Hepatocyte (in vitro differentiated cells): ENCODE measurements at regions not wholly inside any gene's neighbourhood (a gene's known extent, or its start where the extent isn't known, plus 50 kb on each side); places are given as distances from the start of the nearest gene placed in this dataset.

Source experiments
- DNase-seq: peaks from one replicate; pipeline ENCODE4 v3.0.0-alpha.2; 2016; ENCODE audit warnings: low spot score
- H2AFZ ChIP-seq: fragments of 200-600 bp; sonication (generic); 2 replicates; pipeline ENCODE4 v1.6.0; 2016; ENCODE audit warnings: antibody characterized with exemption, mild to moderate bottlenecking
- H3K27ac ChIP-seq: fragments of 200-600 bp; sonication (generic); 2 replicates; pipeline ENCODE4 v1.5.1; 2016; ENCODE audit warnings: mild to moderate bottlenecking
- H3K27me3 ChIP-seq: fragments of 200-600 bp; sonication (generic); 2 replicates; pipeline ENCODE4 v1.6.1; 2016
- H3K36me3 ChIP-seq: fragments of 200-600 bp; sonication (generic); replicated peaks from 2 replicates; pipeline ENCODE4 v1.5.1; 2016; ENCODE audit warnings: low read depth; ENCODE audit not compliant: insufficient read depth
- H3K4me1 ChIP-seq: fragments of 200-600 bp; sonication (generic); 2 replicates; pipeline ENCODE4 v1.5.1; 2016; ENCODE audit warnings: mild to moderate bottlenecking, moderate library complexity; ENCODE audit not compliant: insufficient read depth
- H3K4me2 ChIP-seq: fragments of 200-600 bp; sonication (generic); 2 replicates; pipeline ENCODE4 v1.6.0; 2016
- H3K4me3 ChIP-seq: fragments of 200-600 bp; sonication (generic); 2 replicates; pipeline ENCODE4 v1.5.1; 2016; ENCODE audit warnings: mild to moderate bottlenecking
- H3K79me2 ChIP-seq: fragments of 200-600 bp; sonication (generic); 2 replicates; pipeline ENCODE4 v1.6.0; 2017; ENCODE audit warnings: mild to moderate bottlenecking
- H3K9me2 ChIP-seq: fragments of 200-600 bp; sonication (generic); replicated peaks from 2 replicates; pipeline ENCODE4 v1.6.0; 2017; ENCODE audit warnings: mild to moderate bottlenecking; ENCODE audit not compliant: insufficient read depth
- H3K9me3 ChIP-seq: fragments of 200-600 bp; sonication (generic); 2 replicates; pipeline ENCODE4 v1.5.1; 2016; ENCODE audit warnings: low read depth, mild to moderate bottlenecking
- H4K20me1 ChIP-seq: fragments of 200-600 bp; sonication (generic); 2 replicates; pipeline ENCODE4 v1.6.0; 2016; ENCODE audit warnings: mild to moderate bottlenecking; ENCODE audit not compliant: insufficient read depth, poor library complexity, severe bottlenecking
- EZH2 ChIP-seq: fragments of 200-600 bp; sonication (generic); IDR thresholded peaks from 2 replicates; pipeline ENCODE4 v1.6.1; 2016; ENCODE audit warnings: antibody characterized with exemption, mild to moderate bottlenecking, borderline replicate concordance
- EZH2phosphoT487 ChIP-seq: fragments of 200-600 bp; sonication (generic); IDR thresholded peaks from one replicate; pipeline ENCODE4 v1.6.1; 2018; ENCODE audit warnings: antibody characterized with exemption, mild to moderate bottlenecking, low read depth, moderate library complexity; ENCODE audit not compliant: unreplicated experiment, severe bottlenecking
- WGBS: methylation state at CpG from one replicate; pipeline ENCODE4 v1.1.6; 2016; ENCODE audit warnings: low lambda C conversion rate; ENCODE audit errors: missing lambda C conversion rate; 5-methylcytosine and 5-hydroxymethylcytosine counted together
- TF ChIP-seq, protein P1 (sequence below): fragments of 200-600 bp; sonication (generic); IDR thresholded peaks from 2 replicates; pipeline ENCODE4 v1.5.1; 2016; ENCODE audit warnings: antibody characterized with exemption, mild to moderate bottlenecking; ENCODE audit not compliant: poor library complexity

DNA sequence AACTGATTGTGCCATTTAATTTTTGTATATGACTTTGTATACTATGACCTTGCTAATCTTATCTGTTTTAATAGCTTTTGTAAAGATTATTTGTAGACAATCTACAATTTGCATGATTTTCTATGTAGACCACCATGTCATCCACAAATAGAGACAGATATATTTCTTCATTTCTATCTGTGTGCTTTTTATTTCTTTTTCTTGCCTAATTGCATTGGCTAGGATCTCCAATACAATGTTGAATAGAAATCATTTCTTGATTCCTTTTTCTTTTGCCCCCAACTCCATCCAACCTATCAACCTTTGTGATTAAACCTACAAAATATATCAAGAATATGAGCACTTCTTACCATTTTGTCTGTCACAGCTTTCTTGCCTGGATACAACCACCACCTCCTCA is 232.6 kb upstream of the POU3F1 start:
- no peak overlapping the region for H2AFZ ChIP-seq
- no peak overlapping the region for H3K27ac ChIP-seq
- no peak overlapping the region for H3K4me2 ChIP-seq
- H3K27me3 ChIP-seq: no peaks in the 10 kb centered on the region
- TF ChIP-seq EZH2phosphoT487 (no peak), EZH2 (no peak)
- TF ChIP-seq, protein P1, sequence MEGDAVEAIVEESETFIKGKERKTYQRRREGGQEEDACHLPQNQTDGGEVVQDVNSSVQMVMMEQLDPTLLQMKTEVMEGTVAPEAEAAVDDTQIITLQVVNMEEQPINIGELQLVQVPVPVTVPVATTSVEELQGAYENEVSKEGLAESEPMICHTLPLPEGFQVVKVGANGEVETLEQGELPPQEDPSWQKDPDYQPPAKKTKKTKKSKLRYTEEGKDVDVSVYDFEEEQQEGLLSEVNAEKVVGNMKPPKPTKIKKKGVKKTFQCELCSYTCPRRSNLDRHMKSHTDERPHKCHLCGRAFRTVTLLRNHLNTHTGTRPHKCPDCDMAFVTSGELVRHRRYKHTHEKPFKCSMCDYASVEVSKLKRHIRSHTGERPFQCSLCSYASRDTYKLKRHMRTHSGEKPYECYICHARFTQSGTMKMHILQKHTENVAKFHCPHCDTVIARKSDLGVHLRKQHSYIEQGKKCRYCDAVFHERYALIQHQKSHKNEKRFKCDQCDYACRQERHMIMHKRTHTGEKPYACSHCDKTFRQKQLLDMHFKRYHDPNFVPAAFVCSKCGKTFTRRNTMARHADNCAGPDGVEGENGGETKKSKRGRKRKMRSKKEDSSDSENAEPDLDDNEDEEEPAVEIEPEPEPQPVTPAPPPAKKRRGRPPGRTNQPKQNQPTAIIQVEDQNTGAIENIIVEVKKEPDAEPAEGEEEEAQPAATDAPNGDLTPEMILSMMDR: no peak
- H3K9me2 ChIP-seq: no peaks in the 10 kb centered on the region
- no peak overlapping the region for H3K4me3 ChIP-seq
- no peaks in the 10 kb centered on the region for H3K36me3 ChIP-seq
- DNase-seq: no peak
- H3K9me3 ChIP-seq: peaks cover 4% of the 10 kb centered on the region
- H3K4me1 ChIP-seq: no peaks in the 10 kb centered on the region
- H3K79me2 ChIP-seq: no peaks in the 10 kb centered on the region
- H4K20me1 ChIP-seq: no peaks in the 10 kb centered on the region

DNA sequence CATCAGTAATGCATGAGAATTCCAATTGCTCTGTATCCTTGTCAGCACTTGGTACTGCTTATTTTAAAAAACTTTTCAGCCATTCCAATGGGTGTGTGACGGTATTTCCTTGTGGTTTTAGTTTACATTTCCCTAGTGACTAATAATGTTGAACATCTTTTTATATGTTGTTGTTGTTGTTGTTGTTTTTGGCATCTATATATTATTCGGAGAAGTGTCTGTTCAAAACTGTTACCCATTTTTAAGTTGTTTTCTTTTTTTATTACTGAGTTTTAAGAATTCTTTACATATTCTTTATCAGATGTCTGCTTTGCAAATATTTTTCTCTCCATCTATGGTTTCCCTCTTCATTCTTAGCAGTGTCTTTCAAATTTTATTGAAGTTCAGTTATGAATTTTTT is 231.1 kb upstream of the POU3F1 start:
- Histone ChIP-seq H3K27me3 (no peaks in the 10 kb centered on the region), H3K4me2 (no peak overlapping the region), H3K9me3 (peaks cover 4% of the 10 kb centered on the region), H3K79me2 (no peaks in the 10 kb centered on the region), H3K9me2 (no peaks in the 10 kb centered on the region), H3K4me3 (no peak overlapping the region), H3K36me3 (no peaks in the 10 kb centered on the region), H3K27ac (no peak overlapping the region), H4K20me1 (no peaks in the 10 kb centered on the region), H2AFZ (no peak overlapping the region), H3K4me1 (no peaks in the 10 kb centered on the region)
- 87% methylated on average over 2 of the region's 2 CpGs for WGBS
- no peak for DNase-seq
- TF ChIP-seq, protein P1: no peak
- TF ChIP-seq EZH2phosphoT487: no peak
- no peak for TF ChIP-seq EZH2

DNA sequence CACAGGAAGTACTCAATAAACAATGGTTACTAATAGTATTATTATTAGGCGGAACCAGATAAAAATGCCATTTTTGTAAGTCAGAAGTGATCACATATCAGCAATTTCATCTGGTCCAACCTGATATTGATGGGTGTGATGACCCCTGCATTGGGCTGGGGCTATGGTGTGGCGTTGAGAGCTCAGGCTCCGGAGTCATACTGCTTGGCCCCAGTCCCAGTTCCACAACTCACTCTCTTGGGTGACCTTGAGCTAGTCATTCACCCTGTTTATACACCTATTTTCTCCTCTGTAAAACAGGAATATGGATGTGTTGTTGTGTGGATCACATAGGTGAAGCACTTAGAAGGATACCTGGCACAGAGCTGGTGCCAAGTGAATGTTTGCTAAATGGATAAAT is 229.4 kb upstream of the POU3F1 start:
- Histone ChIP-seq H3K4me3 (no peak overlapping the region), H3K36me3 (no peaks in the 10 kb centered on the region), H3K9me3 (peaks cover 4% of the 10 kb centered on the region), H4K20me1 (no peaks in the 10 kb centered on the region), H3K4me1 (no peaks in the 10 kb centered on the region), H3K27ac (no peak overlapping the region), H3K4me2 (no peak overlapping the region), H3K9me2 (no peaks in the 10 kb centered on the region), H3K27me3 (peaks cover 1% of the 10 kb centered on the region), H3K79me2 (no peaks in the 10 kb centered on the region), H2AFZ (no peak overlapping the region)
- WGBS: 94% methylated on average over 3 of the region's 3 CpGs
- DNase-seq: no peak
- TF ChIP-seq, protein P1: no peak
- TF ChIP-seq EZH2phosphoT487 (no peak), EZH2 (no peak)

DNA sequence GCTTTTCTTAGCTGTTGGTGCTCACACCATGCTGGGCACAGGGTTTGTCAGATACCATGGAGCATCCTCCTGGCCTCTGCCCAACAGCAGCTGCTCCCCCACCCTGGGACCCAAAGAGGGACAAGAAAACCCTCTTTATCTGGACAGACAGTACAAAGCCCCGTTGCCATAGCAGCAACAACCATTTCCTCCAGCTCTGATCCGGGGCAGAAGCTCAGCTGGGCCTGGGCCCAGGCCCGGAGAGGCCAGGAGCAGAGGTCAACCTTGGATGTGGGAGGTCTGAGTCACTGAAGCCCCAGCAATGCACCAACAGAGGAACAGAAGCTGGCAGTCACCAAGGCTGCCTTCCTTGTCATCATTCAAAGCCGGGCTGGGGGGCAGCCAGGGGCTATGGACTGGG is 228.4 kb upstream of the POU3F1 start:
- Histone ChIP-seq H3K36me3 (no peaks in the 10 kb centered on the region), H3K79me2 (no peaks in the 10 kb centered on the region), H3K27me3 (peaks cover 11% of the 10 kb centered on the region), H2AFZ (no peak overlapping the region), H3K27ac (no peak overlapping the region), H4K20me1 (no peaks in the 10 kb centered on the region), H3K4me3 (no peak overlapping the region), H3K4me1 (no peaks in the 10 kb centered on the region), H3K9me2 (no peaks in the 10 kb centered on the region), H3K4me2 (no peak overlapping the region), H3K9me3 (peaks cover 4% of the 10 kb centered on the region)
- peak; percentile 24 for DNase-seq
- 40% methylated on average over 4 of the region's 4 CpGs for WGBS
- TF ChIP-seq EZH2 (no peak), EZH2phosphoT487 (no peak)
- TF ChIP-seq, protein P1: no peak
